ENCODE measurements at regions not wholly inside any gene's neighbourhood (a gene's known extent, or its start where the extent isn't known, plus 50 kb on each side); places are given as distances from the start of the nearest gene placed in this dataset.

DNA sequence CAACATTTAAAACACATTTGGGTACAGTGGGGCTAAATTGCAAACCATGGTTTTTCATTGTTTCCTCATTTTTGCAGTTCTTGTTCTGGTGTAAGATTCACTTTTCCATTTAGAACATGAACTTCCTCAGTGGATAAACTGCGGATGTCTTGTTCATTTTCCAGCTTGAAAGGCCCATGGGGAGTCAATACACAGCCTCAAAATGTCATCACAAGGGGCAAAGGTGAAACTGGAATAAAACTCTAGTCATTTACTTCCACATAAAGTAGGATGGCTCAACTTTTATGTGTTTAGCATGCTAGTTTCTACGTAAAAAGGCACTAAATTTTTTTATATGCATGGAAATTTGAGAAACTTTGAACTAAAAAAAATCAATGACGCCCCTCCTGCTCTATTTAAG is 718.8 kb downstream of the TLR4 start:
- DNase-seq: no peak

GRCh38 chr9:118423721-118424120 is 719.5 kb downstream of the TLR4 start:
- DNase-seq: no peak

GRCh38 chr9:118426772-118427171 is 722.6 kb downstream of the TLR4 start:
- no peak for DNase-seq

- no peak for DNase-seq
Measured at GRCh38 chr9:118438810-118439209, 734.6 kb downstream of the TLR4 start.

GRCh38 chr9:118439441-118439840 is 735.2 kb downstream of the TLR4 start:
- no peak for DNase-seq

- no peak for DNase-seq
Measured at GRCh38 chr9:118444403-118444802, 740.2 kb downstream of the TLR4 start.

DNA sequence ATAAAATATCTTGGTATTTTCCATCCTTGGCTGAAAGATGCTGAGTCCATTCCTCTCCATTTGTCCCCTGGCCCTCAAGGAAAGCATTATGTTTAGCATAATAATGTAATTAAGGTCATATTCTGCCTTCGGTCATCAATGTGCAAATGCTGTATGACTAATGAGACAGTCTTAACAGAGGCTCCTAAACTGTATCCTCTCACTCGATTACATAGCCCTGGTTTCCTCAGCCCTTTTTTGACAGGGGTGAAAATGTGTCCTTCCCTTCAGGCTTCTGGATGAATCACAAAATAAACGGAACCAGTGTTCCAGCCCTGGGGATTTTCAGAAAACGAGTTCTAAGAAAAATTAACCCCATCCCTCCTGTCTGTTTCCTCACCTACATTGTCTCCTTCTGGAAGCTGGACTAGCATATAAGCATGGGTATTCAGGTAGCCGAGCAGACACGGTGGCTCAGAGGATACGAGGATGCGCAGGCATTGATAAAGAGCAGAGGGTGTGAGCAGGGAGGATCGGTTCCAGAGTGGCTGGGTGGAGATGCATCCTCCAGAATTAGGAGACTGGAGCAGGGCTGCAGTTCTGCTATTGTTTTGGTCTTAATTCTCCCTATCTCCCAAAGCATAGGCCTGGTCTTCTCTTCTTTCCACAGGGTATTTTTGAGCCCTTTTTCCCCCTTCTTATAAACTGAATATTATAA is 742.9 kb downstream of the TLR4 start:
- DNase-seq: no peak

DNA sequence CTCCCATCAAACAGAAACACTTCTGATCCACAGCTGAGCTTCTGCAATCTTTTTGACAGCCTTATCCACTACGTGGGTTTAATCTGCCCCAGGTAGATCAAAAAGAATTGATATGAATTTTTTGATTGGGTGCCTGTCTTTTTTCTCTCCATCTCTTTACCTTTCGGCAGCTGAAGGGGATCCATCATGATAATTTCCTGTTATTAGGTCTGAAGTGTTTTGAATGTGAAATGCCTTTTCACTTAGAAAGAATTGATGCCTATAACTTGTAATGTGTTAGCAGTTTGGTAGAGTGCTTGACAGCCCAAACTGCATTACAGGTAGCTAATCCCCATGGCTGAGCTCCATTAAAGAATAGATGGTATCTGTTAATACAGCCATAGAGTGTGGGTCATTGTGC is 745.4 kb downstream of the TLR4 start:
- DNase-seq: no peak

DNA sequence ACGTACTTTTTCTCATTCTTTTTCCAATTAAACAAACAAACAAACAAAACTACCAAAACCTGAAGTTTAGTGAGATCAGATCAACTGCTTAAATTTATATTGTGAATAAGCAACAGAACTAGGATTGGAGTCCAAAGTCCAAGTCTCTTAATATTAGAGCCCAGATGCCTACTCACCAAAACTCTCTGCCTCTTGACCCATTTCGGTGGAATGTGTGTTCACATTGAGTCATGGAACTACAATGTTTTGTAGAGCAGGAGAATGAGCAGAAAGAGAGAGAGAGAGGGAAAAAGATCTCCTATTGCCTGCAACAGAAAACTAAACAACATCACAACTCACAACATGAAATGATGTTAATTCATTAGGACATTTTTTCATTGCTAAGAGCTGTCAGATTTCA is 751.1 kb downstream of the TLR4 start:
- no peak for DNase-seq

DNA sequence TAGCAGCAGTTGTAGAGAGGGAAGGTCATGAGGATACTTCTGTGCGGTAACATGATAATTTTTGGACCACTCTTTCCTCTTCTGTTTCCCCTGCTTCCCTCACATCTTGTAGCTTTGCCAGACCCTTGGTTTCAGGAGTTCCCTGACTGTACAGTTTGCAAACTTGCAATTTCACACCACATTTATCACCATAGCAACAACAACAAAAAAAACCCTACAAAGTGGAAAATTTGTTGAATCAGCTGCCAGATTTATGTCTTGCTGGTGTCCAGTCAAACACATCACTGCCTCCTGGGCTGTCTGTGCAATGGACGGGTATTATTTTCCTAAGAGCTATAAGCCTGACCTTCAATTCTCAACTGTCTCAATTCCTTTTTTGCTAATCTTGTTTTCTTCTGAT is 751.6 kb downstream of the TLR4 start:
- DNase-seq: no peak

DNA sequence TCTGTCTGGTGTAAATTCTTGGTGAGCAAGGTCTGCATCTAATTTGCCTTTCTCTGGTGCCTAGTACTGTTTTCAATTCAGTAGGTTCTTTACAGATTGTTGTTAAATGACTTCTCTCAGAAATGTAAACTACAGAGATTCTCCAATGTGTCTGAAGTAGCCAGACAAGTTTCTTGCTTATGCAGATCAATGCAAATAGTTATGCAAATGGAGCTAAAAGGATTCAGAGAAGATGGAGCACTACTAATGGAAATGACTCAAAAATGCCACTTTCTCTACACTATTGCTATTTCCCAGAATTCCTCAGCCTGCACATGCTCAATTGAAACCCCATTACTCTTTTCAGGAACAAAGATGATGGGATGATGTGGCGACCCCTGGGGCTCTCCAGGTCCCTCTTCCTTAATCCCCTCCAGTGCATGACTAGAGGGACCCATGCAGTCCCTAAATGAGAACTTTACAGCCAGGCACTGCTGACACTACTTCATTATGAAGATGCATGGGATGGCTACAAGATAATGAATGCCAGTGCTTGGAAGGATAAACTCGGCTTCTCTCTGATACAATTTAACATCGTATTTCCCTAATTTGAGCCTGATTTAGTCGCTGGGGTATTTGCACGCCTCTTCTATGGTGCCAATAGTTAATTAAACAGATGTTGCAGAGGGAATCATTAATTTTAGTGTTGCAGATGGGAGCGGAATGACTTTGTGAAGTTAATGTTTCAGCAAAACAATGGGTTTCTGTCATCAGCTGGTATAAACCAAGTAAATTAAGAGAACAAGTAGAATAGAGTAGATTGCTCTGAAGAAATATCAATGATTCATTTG is 753.2 kb downstream of the TLR4 start:
- no peak for DNase-seq

GRCh38 chr9:118459913-118460312 is 755.7 kb downstream of the TLR4 start:
- DNase-seq: no peak

GRCh38 chr9:118463419-118463818 is 759.2 kb downstream of the TLR4 start:
- no peak for DNase-seq

DNA sequence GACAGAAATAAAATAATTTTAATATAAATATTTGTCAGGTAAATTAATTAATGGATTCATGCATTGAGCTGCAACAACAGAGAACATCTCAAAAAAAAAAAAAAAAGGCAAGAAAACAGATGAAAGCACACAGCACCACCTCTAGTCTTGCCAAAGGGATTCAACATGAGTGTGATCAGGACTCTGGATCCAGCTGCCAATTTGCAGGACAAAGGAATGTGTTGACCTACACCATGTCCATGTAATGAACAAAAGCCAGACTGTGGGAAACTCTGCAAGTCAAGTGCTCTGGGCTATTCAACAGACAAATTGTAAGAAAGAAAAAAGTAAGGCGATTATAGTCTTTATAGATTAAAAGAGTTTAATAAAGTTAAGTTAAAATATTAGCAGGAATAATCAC is 769.3 kb downstream of the TLR4 start:
- DNase-seq: no peak

GRCh38 chr9:118478752-118479151 is 774.5 kb downstream of the TLR4 start:
- no peak for DNase-seq

DNA sequence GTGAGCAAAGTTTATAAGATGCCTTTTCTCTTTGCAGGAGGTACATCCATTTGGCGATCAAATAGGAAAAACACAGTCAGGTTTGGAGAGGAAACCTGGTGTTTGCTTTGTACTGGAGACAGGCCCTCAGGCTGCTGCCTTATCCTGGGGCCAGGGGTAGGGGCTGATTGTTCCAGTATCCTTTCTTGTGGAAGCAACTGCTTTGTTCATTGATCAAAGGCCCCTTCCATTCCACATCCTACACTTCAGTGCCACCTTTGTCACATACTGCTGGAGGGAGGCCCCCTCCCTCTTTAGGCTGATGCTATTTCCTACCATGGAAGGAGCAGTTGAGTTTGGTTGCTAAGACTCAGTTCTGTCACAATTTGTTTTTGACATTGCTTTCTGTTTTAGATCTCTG is 778.1 kb downstream of the TLR4 start:
- no peak for DNase-seq

DNA sequence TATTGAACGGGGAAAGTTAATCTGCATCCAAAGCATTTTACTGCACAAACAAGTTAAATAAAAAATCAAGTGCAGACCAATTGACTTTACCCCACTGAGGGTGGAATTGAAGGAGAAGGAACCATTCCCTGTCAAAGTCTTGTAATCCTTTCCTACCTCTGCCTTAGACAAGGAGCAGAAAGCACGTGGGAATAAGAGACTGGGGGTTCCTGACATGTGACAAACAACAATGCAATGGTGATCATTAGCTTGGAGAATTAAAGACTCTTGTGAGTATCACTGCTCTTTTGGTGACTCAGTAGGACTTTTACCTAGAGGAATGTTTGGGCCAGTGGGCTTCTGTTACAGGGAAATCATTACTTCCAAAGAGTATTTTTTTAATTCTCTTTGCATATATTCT is 779.5 kb downstream of the TLR4 start:
- no peak for DNase-seq

DNA sequence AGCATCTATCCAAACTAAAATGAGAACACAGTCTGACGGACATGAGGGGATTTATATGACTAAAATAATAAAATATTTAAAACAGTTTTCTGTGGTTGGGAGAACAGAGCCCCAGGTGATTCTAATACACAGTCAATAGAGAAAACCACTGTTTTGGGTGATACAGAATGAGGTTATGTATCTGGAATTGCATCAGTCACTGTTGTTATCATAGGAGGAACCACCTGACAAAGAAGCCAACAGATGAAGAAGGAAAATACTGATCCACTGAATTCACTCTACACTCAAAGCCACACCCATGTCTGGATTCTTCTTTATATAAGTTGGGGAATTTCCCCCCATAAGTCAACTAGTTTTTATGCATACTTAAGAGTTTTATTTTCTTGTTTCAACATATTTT is 799.0 kb downstream of the TLR4 start:
- no peak for DNase-seq

DNA sequence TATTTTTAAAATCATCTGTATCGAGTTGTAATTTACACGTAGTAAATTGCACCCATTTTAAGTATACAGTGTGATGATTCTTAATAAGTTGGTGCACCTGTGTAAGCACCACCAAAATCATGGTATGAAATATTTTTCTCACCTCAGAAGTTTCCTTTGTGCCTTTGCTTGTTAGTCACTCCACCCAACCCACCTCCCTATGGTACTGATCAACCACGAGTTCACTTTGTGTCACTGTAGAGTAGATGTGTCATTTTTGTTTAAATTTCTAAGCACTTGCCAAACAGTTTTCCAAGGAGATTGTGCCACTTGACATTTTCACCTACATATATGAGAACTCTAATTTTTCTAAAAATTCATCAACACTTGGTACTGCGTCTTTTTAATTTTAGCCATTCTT is 806.5 kb downstream of the TLR4 start:
- no peak for DNase-seq

DNA sequence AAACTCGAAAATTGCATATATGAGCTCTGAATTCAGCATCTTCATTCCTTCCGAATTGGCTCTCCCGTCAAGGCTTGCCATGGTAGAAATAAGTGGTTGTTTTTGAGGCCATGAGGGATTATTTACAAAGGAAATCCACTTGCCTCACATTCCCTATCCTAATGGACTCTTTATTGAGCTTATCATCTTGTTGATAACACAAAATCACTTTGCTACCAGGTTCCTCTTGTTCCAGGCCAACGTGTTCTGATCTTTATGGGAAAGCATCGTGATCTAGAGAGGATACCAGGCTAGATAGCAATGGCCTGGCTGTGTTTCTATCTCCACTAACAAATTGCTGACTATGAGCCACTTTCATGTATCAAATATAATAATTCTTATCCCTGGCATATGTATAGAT is 811.7 kb downstream of the TLR4 start:
- DNase-seq: no peak

- no peak for DNase-seq
Measured at GRCh38 chr9:118521261-118521660, 817.1 kb downstream of the TLR4 start.

- DNase-seq: peak in 1 of 5 experiments; percentile 61
Measured at GRCh38 chr9:118522093-118523028, 818.2 kb downstream of the TLR4 start.

GRCh38 chr9:118527261-118527660 is 823.1 kb downstream of the TLR4 start:
- DNase-seq: no peak

Measured in T-helper 2 cell (primary cell).